ENCODE measurements at regions not wholly inside any gene's neighbourhood (a gene's known extent, or its start where the extent isn't known, plus 50 kb on each side); places are given as distances from the start of the nearest gene placed in this dataset.

DNA sequence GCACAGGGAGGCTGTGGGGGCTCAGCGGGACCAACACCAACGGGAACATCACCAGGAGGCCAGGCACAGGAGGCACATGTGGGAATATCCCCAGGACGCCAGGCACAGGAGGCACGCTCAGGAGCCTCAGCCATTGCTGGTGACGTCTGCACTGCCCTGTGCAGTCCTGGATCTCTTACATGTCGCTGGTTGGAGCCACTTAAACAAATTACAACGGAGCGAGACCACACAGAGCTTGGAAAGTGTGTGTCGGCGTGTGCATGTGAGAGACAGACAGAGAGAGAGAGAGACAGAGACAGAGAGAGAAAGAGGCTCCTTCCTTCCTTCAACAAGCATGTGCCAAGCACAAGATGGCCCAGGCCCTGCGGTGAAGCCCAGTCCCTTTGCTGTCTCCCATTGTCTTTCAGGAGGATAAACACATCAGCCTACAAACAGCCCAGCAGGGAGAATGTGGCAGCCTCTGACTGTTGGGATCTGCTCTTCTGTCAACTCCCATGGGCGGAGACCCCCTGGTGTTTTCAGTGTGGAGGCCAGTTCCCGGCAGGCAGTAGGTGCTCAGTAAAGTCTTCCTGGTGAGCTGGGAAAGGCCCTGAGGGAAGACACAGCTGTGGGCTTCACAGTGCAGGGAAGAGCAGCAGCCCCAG, 112.7 kb upstream of the THBS2 start:
- CTCF ChIA-PET, result no interaction called here
- no peaks in the 10 kb centered on the region for H3K9me3 ChIP-seq (ENCODE audit: low read depth, low read length, poor library complexity, severe bottlenecking)
- BruUV-seq (replicated peaks), result no TSS peak
- H3K4me3 ChIP-seq (ENCODE audit: low read depth, low read length, poor library complexity, severe bottlenecking), result no peak overlapping the region
- H3K36me3 ChIP-seq (ENCODE audit: insufficient read depth, low read length, poor library complexity, severe bottlenecking), result no peaks in the 10 kb centered on the region
- intact Hi-C loops (cut with micrococcal nuclease; ENCODE audit: unreplicated experiment), result no loop called here
- TF ChIP-seq, protein P1, sequence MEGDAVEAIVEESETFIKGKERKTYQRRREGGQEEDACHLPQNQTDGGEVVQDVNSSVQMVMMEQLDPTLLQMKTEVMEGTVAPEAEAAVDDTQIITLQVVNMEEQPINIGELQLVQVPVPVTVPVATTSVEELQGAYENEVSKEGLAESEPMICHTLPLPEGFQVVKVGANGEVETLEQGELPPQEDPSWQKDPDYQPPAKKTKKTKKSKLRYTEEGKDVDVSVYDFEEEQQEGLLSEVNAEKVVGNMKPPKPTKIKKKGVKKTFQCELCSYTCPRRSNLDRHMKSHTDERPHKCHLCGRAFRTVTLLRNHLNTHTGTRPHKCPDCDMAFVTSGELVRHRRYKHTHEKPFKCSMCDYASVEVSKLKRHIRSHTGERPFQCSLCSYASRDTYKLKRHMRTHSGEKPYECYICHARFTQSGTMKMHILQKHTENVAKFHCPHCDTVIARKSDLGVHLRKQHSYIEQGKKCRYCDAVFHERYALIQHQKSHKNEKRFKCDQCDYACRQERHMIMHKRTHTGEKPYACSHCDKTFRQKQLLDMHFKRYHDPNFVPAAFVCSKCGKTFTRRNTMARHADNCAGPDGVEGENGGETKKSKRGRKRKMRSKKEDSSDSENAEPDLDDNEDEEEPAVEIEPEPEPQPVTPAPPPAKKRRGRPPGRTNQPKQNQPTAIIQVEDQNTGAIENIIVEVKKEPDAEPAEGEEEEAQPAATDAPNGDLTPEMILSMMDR (conservative IDR thresholded peaks at IDR 0.05; ENCODE audit: low read depth, low read length), result no peak
- TF ChIP-seq EZH2 (IDR thresholded peaks at IDR 0.05; ENCODE audit: borderline replicate concordance, low read depth, low read length, poor library complexity, severe bottlenecking), result no peak
- H3K27ac ChIP-seq (ENCODE audit: low read depth, low read length, poor library complexity, severe bottlenecking), result no peak overlapping the region
- no peaks in the 10 kb centered on the region for H3K27me3 ChIP-seq (replicated peaks; ENCODE audit: insufficient read depth, low read depth, low read length, poor library complexity)
- H3K4me1 ChIP-seq (ENCODE audit: insufficient read depth, low read length, poor library complexity, severe bottlenecking), result no peaks in the 10 kb centered on the region
- no peak for DNase-seq (ENCODE audit: low spot score)
- POLR2A ChIA-PET (ENCODE audit: low non-redundant PET), result no interaction called here

DNA sequence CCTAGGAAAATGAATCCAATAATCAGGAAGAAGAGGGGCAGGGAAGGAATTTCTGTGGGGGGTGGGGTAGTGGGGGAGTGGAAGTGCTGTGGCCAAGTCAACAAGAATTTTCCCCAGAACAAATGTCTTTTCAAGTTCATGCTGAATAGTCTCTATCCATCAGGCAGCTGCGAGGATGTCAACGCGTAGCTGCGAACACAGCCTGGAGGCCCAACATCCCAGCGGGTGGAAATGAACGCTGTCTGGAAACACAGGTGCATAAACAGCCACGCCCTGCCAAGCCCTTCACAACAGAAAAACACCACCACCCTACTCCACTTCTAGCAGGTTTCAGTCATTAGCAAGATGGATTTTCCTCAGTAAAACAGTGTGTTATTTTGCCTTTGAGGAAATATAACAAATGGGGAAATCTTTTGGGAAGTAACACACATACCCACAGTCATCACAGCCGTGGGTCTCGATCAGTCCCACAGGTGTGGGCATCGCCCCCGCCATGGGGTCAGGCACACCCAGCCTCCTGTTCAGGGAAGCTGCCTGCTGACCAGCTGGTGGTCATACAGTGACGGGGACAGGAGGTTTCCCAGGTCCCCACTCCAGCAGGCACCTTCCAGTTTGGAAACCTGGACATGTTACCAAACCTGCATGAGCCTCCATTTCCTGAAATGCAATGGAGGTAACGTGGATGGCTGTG, 112.1 kb upstream of the THBS2 start:
- CTCF ChIA-PET, result no interaction called here

DNA sequence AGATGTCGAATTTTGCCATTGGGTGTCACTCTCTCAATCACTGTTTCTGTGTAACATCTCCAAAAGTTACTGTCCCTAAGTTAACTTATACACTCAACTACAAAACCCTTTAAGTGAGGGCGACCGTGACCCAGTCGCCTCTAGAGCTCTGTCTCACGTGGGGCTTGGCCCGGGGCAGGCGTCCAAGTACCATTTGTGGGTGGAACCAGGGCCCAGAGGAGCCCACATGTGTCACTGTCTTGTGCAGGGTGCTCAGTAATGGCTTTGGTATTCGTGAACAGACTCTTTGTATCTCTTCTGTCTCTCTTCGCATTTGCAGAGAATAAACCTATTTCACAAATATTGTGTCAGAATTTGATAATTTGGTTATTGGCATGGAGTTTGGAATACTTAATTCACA, 109.9 kb upstream of the THBS2 start:
- intact Hi-C loops (cut with micrococcal nuclease; ENCODE audit: unreplicated experiment), result no loop called here
- H3K9me3 ChIP-seq (ENCODE audit: low read depth, low read length, poor library complexity, severe bottlenecking), result no peaks in the 10 kb centered on the region
- ChIA-PET CTCF (no interaction called here), POLR2A (ENCODE audit: low non-redundant PET) (no interaction called here)
- H3K27ac ChIP-seq (ENCODE audit: low read depth, low read length, poor library complexity, severe bottlenecking), result no peak overlapping the region
- no peak for TF ChIP-seq EZH2 (IDR thresholded peaks at IDR 0.05; ENCODE audit: borderline replicate concordance, low read depth, low read length, poor library complexity, severe bottlenecking)
- TF ChIP-seq, protein P1 (conservative IDR thresholded peaks at IDR 0.05; ENCODE audit: low read depth, low read length), result no peak
- H3K36me3 ChIP-seq (ENCODE audit: insufficient read depth, low read length, poor library complexity, severe bottlenecking), result no peaks in the 10 kb centered on the region
- DNase-seq (ENCODE audit: low spot score), result no peak
- no peaks in the 10 kb centered on the region for H3K27me3 ChIP-seq (replicated peaks; ENCODE audit: insufficient read depth, low read depth, low read length, poor library complexity)
- H3K4me1 ChIP-seq (ENCODE audit: insufficient read depth, low read length, poor library complexity, severe bottlenecking), result no peaks in the 10 kb centered on the region
- BruUV-seq (replicated peaks), result no TSS peak
- H3K4me3 ChIP-seq (ENCODE audit: low read depth, low read length, poor library complexity, severe bottlenecking), result no peak overlapping the region

More for the DNA sequence above, 112.1 kb upstream of the THBS2 start:
- Histone ChIP-seq H3K36me3 (ENCODE audit: insufficient read depth, low read length, poor library complexity, severe bottlenecking) (no peaks in the 10 kb centered on the region), H3K4me3 (ENCODE audit: low read depth, low read length, poor library complexity, severe bottlenecking) (no peak overlapping the region), H3K27ac (ENCODE audit: low read depth, low read length, poor library complexity, severe bottlenecking) (no peak overlapping the region), H3K9me3 (ENCODE audit: low read depth, low read length, poor library complexity, severe bottlenecking) (no peaks in the 10 kb centered on the region), H3K4me1 (ENCODE audit: insufficient read depth, low read length, poor library complexity, severe bottlenecking) (no peaks in the 10 kb centered on the region), H3K27me3 (replicated peaks; ENCODE audit: insufficient read depth, low read depth, low read length, poor library complexity) (no peaks in the 10 kb centered on the region)
- POLR2A ChIA-PET (ENCODE audit: low non-redundant PET), result no interaction called here
- no TSS peak for BruUV-seq (replicated peaks)
- TF ChIP-seq EZH2 (IDR thresholded peaks at IDR 0.05; ENCODE audit: borderline replicate concordance, low read depth, low read length, poor library complexity, severe bottlenecking), result no peak
- TF ChIP-seq, protein P1 (conservative IDR thresholded peaks at IDR 0.05; ENCODE audit: low read depth, low read length), result no peak
- intact Hi-C loops (cut with micrococcal nuclease; ENCODE audit: unreplicated experiment), result no loop called here
- no peak for DNase-seq (ENCODE audit: low spot score)

Data from A673 (cell line).